Suprapubic skin (tissue), 4 donors: ENCODE measurements at regions not wholly inside any gene's neighbourhood (a gene's known extent, or its start where the extent isn't known, plus 50 kb on each side); places are given as distances from the start of the nearest gene placed in this dataset.

Source experiments
- DNase-seq, 2 donors: peaks; one replicate each; pipeline ENCODE4 v3.0.0-alpha.2; 2019; ENCODE audit warnings: low spot score in 2 of 2
- H3K27ac ChIP-seq: fragments of 200-600 bp; sonication (generic); one replicate; pipeline ENCODE4 v1.5.1; 2019
- H3K27me3 ChIP-seq: fragments of 200-600 bp; sonication (generic); one replicate; pipeline ENCODE4 v1.5.1; 2019
- H3K36me3 ChIP-seq: fragments of 200-600 bp; sonication (generic); one replicate; pipeline ENCODE4 v1.5.1; 2019
- H3K4me1 ChIP-seq: fragments of 200-600 bp; sonication (generic); one replicate; pipeline ENCODE4 v1.5.1; 2019
- H3K4me3 ChIP-seq: fragments of 200-600 bp; sonication (generic); one replicate; pipeline ENCODE4 v1.5.1; 2019; ENCODE audit warnings: mild to moderate bottlenecking
- H3K9me3 ChIP-seq: fragments of 200-600 bp; sonication (generic); one replicate; pipeline ENCODE4 v1.5.1; 2019
- EP300 ChIP-seq: sonication (generic); formaldehyde crosslinking; IDR thresholded peaks from one replicate; pipeline ENCODE4 v1.6.1; 2017; ENCODE audit warnings: antibody characterized with exemption
- POLR2A ChIP-seq, 2 donors: fragments of 450-650 bp; IDR thresholded peaks; one replicate each; pipeline ENCODE4 v1.6.1; 2017; ENCODE audit warnings: antibody characterized with exemption in 2 of 2, mild to moderate bottlenecking in 2 of 2, moderate library complexity in 2 of 2
- POLR2AphosphoS5 ChIP-seq, 3 donors: sonication (generic); formaldehyde crosslinking; IDR thresholded peaks; one replicate each; pipeline ENCODE4 v1.6.1; 2017; ENCODE audit warnings: antibody characterized with exemption in 3 of 3
- WGBS: methylation state at CpG from one replicate; pipeline ENCODE4 v1.1.5; 2018; 5-methylcytosine and 5-hydroxymethylcytosine counted together
- TF ChIP-seq, protein P1 (sequence below), 2 donors: fragments of 200-600 bp in 1 of 2; fragments of 450-650 bp in 1 of 2; sonication (generic) in 1 of 2; IDR thresholded peaks; one replicate each; pipeline ENCODE4 v1.5.1; 2016 to 2019; ENCODE audit warnings: antibody characterized with exemption in 2 of 2, mild to moderate bottlenecking in 1 of 2, moderate library complexity in 1 of 2

DNA sequence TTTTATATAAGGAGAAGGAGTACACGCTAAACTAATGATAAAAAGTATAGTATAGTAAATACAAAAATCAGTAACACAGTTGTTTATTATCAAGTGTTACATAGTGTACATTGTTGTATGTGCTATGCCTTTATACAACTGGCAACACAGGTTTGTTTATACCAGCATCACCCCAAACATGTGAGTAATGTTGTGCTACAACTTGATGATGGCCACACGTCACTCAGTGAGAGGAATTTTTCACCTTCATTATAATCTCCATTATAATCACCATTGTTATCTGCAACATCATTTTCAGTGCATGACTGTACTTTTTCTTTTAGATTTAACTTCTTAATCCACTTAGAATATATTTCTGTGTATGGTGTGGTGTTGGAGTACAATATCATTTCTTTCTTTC lies 204.0 kb upstream of the CTNNB1 start:
- TF ChIP-seq POLR2A (IDR thresholded peaks at IDR 0.05) (no peak), EP300 (no peak), POLR2AphosphoS5 (IDR thresholded peaks at IDR 0.05) (no peak)
- TF ChIP-seq, protein P1, sequence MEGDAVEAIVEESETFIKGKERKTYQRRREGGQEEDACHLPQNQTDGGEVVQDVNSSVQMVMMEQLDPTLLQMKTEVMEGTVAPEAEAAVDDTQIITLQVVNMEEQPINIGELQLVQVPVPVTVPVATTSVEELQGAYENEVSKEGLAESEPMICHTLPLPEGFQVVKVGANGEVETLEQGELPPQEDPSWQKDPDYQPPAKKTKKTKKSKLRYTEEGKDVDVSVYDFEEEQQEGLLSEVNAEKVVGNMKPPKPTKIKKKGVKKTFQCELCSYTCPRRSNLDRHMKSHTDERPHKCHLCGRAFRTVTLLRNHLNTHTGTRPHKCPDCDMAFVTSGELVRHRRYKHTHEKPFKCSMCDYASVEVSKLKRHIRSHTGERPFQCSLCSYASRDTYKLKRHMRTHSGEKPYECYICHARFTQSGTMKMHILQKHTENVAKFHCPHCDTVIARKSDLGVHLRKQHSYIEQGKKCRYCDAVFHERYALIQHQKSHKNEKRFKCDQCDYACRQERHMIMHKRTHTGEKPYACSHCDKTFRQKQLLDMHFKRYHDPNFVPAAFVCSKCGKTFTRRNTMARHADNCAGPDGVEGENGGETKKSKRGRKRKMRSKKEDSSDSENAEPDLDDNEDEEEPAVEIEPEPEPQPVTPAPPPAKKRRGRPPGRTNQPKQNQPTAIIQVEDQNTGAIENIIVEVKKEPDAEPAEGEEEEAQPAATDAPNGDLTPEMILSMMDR (IDR thresholded peaks at IDR 0.05), result no peak
- Histone ChIP-seq H3K27me3 (no peaks in the 10 kb centered on the region), H3K4me1 (peaks cover 9% of the 10 kb centered on the region), H3K36me3 (no peaks in the 10 kb centered on the region), H3K4me3 (no peak overlapping the region), H3K27ac (no peak overlapping the region), H3K9me3 (no peaks in the 10 kb centered on the region)
- 84% methylated on average over 2 of the region's 2 CpGs for WGBS
- no peak for DNase-seq

DNA sequence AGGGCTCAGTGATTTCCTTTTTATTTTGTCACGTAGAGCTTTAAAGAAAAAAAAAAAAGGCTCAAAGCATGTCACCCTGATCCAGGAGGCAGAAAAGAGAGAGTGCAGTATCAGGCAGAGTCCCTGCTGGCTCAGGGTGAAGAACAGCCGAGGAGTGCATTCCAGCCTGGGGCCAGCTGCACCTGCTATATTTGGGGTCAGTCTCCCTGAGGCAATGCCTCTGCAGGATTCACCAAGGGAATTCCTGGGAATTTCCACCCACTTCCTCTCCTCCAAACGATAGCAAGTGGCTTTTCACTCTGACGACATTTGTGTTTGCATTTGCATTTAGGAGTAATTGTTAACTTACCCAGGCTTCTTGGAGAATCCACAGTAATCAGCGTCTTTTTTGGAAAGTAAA lies 202.9 kb upstream of the CTNNB1 start:
- H3K9me3 ChIP-seq, result no peaks in the 10 kb centered on the region
- TF ChIP-seq POLR2AphosphoS5 (IDR thresholded peaks at IDR 0.05) (no peak), EP300 (no peak)
- TF ChIP-seq, protein P1 (IDR thresholded peaks at IDR 0.05), result no peak
- no peak overlapping the region for H3K4me3 ChIP-seq
- peaks cover 9% of the 10 kb centered on the region for H3K4me1 ChIP-seq
- H3K36me3 ChIP-seq, result no peaks in the 10 kb centered on the region
- no peak for DNase-seq
- H3K27ac ChIP-seq, result no peak overlapping the region
- no peaks in the 10 kb centered on the region for H3K27me3 ChIP-seq
- 51% methylated on average over 5 of the region's 5 CpGs for WGBS

DNA sequence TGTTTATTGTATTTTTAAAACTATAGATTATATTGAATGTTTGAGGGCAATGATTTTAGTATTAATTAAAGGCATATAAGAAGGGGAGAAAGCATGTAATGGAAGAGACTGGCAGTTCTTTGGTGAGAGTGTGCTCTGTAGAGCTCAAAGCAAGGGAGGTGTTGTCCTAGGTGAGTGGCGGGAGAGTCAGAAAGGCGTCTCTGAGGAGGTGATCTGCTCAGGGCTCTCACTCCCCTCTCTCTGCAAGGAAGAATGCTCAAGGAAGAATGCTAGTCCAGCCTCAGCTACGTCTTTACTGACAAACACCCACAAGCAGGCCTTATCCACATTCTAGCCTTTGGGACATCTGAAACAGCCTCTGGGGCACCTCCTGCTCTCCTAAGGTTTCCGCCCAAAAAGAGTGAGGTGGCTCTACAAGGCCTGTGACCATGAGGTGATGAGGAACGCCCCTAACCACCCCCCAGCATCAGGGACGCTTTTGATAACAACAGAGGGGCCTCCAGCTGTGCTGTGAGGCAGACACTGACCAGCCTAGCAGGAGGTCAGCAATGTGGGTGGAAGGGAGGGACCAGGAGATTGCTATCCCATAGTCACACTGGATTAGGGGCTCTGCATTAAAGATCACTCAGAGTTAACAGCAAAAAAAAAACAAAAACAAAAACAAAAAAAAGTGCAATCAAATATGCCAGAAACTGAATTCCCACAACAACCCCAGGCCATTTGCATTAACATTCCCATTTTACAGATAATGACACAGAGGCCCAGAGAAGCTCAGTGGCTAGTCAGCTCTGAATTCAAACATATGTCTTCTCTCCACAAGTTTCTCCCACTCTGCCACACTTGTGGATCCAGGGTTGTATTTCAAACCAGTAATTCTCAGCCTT lies 202.2 kb upstream of the CTNNB1 start:
- TF ChIP-seq, protein P1 (IDR thresholded peaks at IDR 0.05), result no peak
- TF ChIP-seq POLR2AphosphoS5 (IDR thresholded peaks at IDR 0.05) (no peak), POLR2A (IDR thresholded peaks at IDR 0.05) (no peak), EP300 (no peak)
- Histone ChIP-seq H3K4me3 (no peak overlapping the region), H3K27ac (no peak overlapping the region), H3K4me1 (peaks cover 9% of the 10 kb centered on the region), H3K36me3 (no peaks in the 10 kb centered on the region), H3K9me3 (no peaks in the 10 kb centered on the region), H3K27me3 (no peaks in the 10 kb centered on the region)
- WGBS, result 88% methylated on average over 6 of the region's 6 CpGs
- no peak for DNase-seq

DNA sequence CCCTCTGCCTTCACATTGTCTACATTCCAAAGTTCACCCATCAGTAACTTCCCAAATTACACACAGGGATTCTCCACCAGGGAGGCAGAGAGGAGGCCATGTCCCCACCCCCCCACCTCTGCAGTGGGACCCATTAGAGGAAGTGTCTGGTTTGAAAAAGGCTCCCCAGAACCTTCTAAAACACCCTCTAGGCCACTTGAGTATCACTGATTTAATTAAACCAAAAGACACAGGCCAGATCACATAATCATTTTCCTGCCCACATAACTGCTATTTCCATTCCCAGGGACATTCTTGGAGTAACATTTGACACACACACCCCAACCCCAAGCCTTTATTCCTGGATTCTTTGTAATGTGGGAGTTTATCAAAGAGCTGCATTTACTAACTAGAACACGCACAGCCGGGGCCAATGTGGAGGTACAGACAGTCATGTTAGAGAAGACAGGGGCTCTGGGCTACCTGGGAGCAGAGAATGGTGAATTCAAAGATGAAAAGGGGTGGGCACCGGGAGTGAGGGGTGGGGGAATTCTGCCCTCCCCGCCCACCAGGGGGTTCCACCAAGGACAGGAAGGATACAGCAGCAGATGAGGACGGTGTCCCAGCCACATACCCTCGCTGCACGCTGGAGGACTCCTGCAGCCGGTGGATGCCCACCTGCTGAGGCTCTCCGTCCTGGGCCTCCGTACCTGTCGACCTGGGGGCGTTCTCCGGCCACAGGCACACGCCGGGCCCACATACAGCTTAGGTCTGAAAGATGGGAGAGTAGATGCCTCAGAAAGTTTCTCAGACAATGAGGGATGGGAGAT lies 201.4 kb upstream of the CTNNB1 start:
- 93% methylated on average over 8 of the region's 15 CpGs for WGBS
- DNase-seq, result no peak
- no peak overlapping the region for H3K27ac ChIP-seq

More for the DNA sequence above, 201.4 kb upstream of the CTNNB1 start:
- Histone ChIP-seq H3K4me3 (no peak overlapping the region), H3K27me3 (no peaks in the 10 kb centered on the region), H3K4me1 (peaks cover 9% of the 10 kb centered on the region), H3K9me3 (no peaks in the 10 kb centered on the region), H3K36me3 (no peaks in the 10 kb centered on the region)
- TF ChIP-seq, protein P1 (IDR thresholded peaks at IDR 0.05), result no peak
- TF ChIP-seq POLR2A (IDR thresholded peaks at IDR 0.05) (no peak), POLR2AphosphoS5 (IDR thresholded peaks at IDR 0.05) (no peak), EP300 (no peak)
